ENCODE measurements at regions not wholly inside any gene's neighbourhood (a gene's known extent, or its start where the extent isn't known, plus 50 kb on each side); places are given as distances from the start of the nearest gene placed in this dataset.

DNA sequence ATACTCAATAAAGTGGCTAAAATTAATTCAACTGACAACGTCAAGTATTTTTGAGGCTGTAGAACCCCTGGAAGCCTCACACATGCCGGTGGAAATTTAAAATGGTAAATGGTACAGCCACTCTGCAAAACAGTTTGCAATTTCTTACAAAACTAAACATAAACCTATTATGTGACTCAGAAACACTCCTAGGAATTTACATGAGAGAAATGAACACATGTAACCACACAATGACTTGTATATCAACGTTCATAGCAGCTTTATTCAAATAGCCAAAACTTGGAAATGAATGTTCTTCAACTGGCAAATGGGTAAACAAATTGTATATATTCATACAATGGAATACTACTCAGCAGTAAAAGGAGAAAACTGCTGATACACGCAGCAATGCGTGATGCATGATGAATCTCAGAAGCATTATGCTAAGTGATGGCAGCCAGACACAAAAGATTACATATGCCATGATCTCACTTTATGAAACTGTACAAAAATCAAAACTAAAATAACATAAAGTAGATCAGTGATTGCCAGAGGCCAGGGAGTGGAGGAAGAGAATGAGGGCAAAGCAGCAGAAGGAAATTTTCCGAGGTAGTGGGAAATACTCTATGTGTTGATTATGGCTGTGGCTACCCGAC lies 112.5 kb downstream of the FAM50B start:
- TF ChIP-seq, protein P1, sequence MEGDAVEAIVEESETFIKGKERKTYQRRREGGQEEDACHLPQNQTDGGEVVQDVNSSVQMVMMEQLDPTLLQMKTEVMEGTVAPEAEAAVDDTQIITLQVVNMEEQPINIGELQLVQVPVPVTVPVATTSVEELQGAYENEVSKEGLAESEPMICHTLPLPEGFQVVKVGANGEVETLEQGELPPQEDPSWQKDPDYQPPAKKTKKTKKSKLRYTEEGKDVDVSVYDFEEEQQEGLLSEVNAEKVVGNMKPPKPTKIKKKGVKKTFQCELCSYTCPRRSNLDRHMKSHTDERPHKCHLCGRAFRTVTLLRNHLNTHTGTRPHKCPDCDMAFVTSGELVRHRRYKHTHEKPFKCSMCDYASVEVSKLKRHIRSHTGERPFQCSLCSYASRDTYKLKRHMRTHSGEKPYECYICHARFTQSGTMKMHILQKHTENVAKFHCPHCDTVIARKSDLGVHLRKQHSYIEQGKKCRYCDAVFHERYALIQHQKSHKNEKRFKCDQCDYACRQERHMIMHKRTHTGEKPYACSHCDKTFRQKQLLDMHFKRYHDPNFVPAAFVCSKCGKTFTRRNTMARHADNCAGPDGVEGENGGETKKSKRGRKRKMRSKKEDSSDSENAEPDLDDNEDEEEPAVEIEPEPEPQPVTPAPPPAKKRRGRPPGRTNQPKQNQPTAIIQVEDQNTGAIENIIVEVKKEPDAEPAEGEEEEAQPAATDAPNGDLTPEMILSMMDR (IDR thresholded peaks at IDR 0.05; ENCODE audit: low read depth, low read length, poor library complexity, severe bottlenecking) = no peak
- TF ChIP-seq EZH2phosphoT487 (IDR thresholded peaks at IDR 0.05; ENCODE audit: borderline replicate concordance, low read length) = no peak

Measured in DOHH2 (cell line).